PC-3 (cell line): ENCODE measurements at regions not wholly inside any gene's neighbourhood (a gene's known extent, or its start where the extent isn't known, plus 50 kb on each side); places are given as distances from the start of the nearest gene placed in this dataset.

Experiments used
- CTCF ChIP-seq: fragments of 300-600 bp; sonication (generic); conservative IDR thresholded peaks from 2 replicates; pipeline ENCODE4 v1.5.1; 2017; ENCODE audit warnings: antibody characterized with exemption, low read depth, mild to moderate bottlenecking, low read length
- EZH2 ChIP-seq: fragments of 300-600 bp; sonication (generic); IDR thresholded peaks from one replicate; pipeline ENCODE4 v1.6.1; 2017; ENCODE audit warnings: antibody characterized with exemption, mild to moderate bottlenecking, low read length; ENCODE audit not compliant: unreplicated experiment

GRCh38 chr3:182671541-182671940 lies 121.8 kb upstream of the ATP11B start:
- TF ChIP-seq CTCF (no peak), EZH2 (no peak)
